Loucy (cell line): ENCODE measurements at regions not wholly inside any gene's neighbourhood (a gene's known extent, or its start where the extent isn't known, plus 50 kb on each side); places are given as distances from the start of the nearest gene placed in this dataset.
"Not testable (repeated sequence)": the region's sequence is repeated elsewhere in the genome, so short reads cannot be mapped to it uniquely, and the experiment has no call there.

Source experiments
- H2AFZ ChIP-seq: fragments of 200-600 bp; sonication (generic); 2 replicates; pipeline ENCODE4 v1.6.0; 2016; ENCODE audit warnings: antibody characterized with exemption, mild to moderate bottlenecking, low read length, moderate library complexity
- H3F3A ChIP-seq: fragments of 200-600 bp; 2 replicates; pipeline ENCODE4 v1.6.0; 2016; ENCODE audit warnings: antibody characterized with exemption, low read depth, mild to moderate bottlenecking
- H3K27me3 ChIP-seq: fragments of 200-600 bp; sonication (generic); 2 replicates; pipeline ENCODE4 v1.6.1; 2014; ENCODE audit warnings: low read length, mild to moderate bottlenecking; ENCODE audit not compliant: insufficient read depth, poor library complexity, severe bottlenecking
- H3K36me3 ChIP-seq: fragments of 200-600 bp; sonication (generic); 2 replicates; pipeline ENCODE4 v1.6.1; 2016; ENCODE audit warnings: low read length; ENCODE audit not compliant: insufficient read depth
- H3K4me1 ChIP-seq: fragments of 200-600 bp; sonication (generic); 2 replicates; pipeline ENCODE4 v1.5.1; 2014; ENCODE audit warnings: low read length, mild to moderate bottlenecking; ENCODE audit not compliant: insufficient read depth, poor library complexity, severe bottlenecking
- H3K4me2 ChIP-seq: fragments of 200-600 bp; sonication (generic); 2 replicates; pipeline ENCODE4 v1.6.0; 2014; ENCODE audit warnings: antibody characterized with exemption, low read length, low read depth, mild to moderate bottlenecking; ENCODE audit not compliant: poor library complexity, severe bottlenecking
- H3K4me3 ChIP-seq: fragments of 200-600 bp; sonication (generic); 2 replicates; pipeline ENCODE4 v1.5.1; 2014; ENCODE audit warnings: low read length, mild to moderate bottlenecking, mixed read lengths; ENCODE audit not compliant: poor library complexity, severe bottlenecking
- H3K79me2 ChIP-seq: fragments of 200-600 bp; sonication (generic); 2 replicates; pipeline ENCODE4 v1.6.1; 2014; ENCODE audit warnings: low read length; ENCODE audit not compliant: insufficient read depth
- H3K9ac ChIP-seq: fragments of 200-600 bp; sonication (generic); 2 replicates; pipeline ENCODE4 v1.6.0; 2014; ENCODE audit warnings: mild to moderate bottlenecking, low read depth, low read length, moderate library complexity; ENCODE audit not compliant: poor library complexity, severe bottlenecking
- H3K9me2 ChIP-seq: fragments of 200-600 bp; sonication (generic); replicated peaks from 2 replicates; pipeline ENCODE4 v1.6.1; 2016; ENCODE audit warnings: low read depth, low read length, mixed read lengths
- H3K9me3 ChIP-seq: fragments of 200-600 bp; sonication (generic); 2 replicates; pipeline ENCODE4 v1.6.1; 2014; ENCODE audit warnings: mild to moderate bottlenecking, antibody characterized with exemption, low read length, low read depth; ENCODE audit not compliant: insufficient read depth
- H4K20me1 ChIP-seq: fragments of 200-600 bp; sonication (generic); 2 replicates; pipeline ENCODE4 v1.6.0; 2014; ENCODE audit warnings: antibody characterized with exemption, low read length, mild to moderate bottlenecking; ENCODE audit not compliant: insufficient read depth, poor library complexity, severe bottlenecking
- CTCF ChIP-seq: fragments of 200-600 bp; sonication (generic); conservative IDR thresholded peaks from 2 replicates; pipeline ENCODE4 v1.5.1; 2014; ENCODE audit warnings: mild to moderate bottlenecking, antibody characterized with exemption, low read length
- EZH2phosphoT487 ChIP-seq: fragments of 200-600 bp; IDR thresholded peaks from 2 replicates; pipeline ENCODE4 v1.6.1; 2018; ENCODE audit warnings: antibody characterized with exemption, mild to moderate bottlenecking, moderate library complexity, borderline replicate concordance

- Histone ChIP-seq H3F3A (no peaks in the 10 kb centered on the region), H2AFZ (no peak overlapping the region), H3K36me3 (no peaks in the 10 kb centered on the region), H3K79me2 (no peaks in the 10 kb centered on the region), H4K20me1 (no peaks in the 10 kb centered on the region), H3K9ac (no peak overlapping the region), H3K4me1 (no peaks in the 10 kb centered on the region), H3K9me2 (0 out of 2 replicates have a peak, but pooled peaks cover 5% of the 10 kb centered on the region), H3K4me3 (no peak overlapping the region), H3K9me3 (no peaks in the 10 kb centered on the region), H3K27me3 (no peaks in the 10 kb centered on the region), H3K4me2 (no peak overlapping the region)
- no peak for TF ChIP-seq CTCF
- no peak for TF ChIP-seq EZH2phosphoT487
These were observed 505.3 kb downstream of the TTLL7 start for GRCh38 chr1:83493633-83494032.

GRCh38 chr1:83491930-83492329 lies 507.0 kb downstream of the TTLL7 start:
- Histone ChIP-seq H3K4me3 (no peak overlapping the region), H4K20me1 (no peaks in the 10 kb centered on the region), H3K36me3 (no peaks in the 10 kb centered on the region), H3K9ac (no peak overlapping the region), H3K4me2 (no peak overlapping the region), H3K4me1 (no peaks in the 10 kb centered on the region), H3F3A (no peaks in the 10 kb centered on the region), H3K9me2 (0 out of 2 replicates have a peak, but pooled peaks cover 5% of the 10 kb centered on the region), H2AFZ (no peak overlapping the region), H3K79me2 (no peaks in the 10 kb centered on the region), H3K9me3 (no peaks in the 10 kb centered on the region), H3K27me3 (no peaks in the 10 kb centered on the region)
- no peak for TF ChIP-seq CTCF
- no peak for TF ChIP-seq EZH2phosphoT487

GRCh38 chr1:83490988-83491387 lies 507.9 kb downstream of the TTLL7 start:
- H3K79me2 ChIP-seq, result no peaks in the 10 kb centered on the region
- no peak overlapping the region for H2AFZ ChIP-seq
- H3K36me3 ChIP-seq, result no peaks in the 10 kb centered on the region
- no peak overlapping the region for H3K4me3 ChIP-seq
- no peak overlapping the region for H3K4me2 ChIP-seq
- no peaks in the 10 kb centered on the region for H3K27me3 ChIP-seq
- H4K20me1 ChIP-seq, result no peaks in the 10 kb centered on the region
- H3K9ac ChIP-seq, result no peak overlapping the region
- no peaks in the 10 kb centered on the region for H3F3A ChIP-seq
- 0 out of 2 replicates have a peak, but pooled peaks cover 5% of the 10 kb centered on the region for H3K9me2 ChIP-seq
- TF ChIP-seq EZH2phosphoT487 (no peak), CTCF (no peak)
- no peaks in the 10 kb centered on the region for H3K4me1 ChIP-seq
- no peaks in the 10 kb centered on the region for H3K9me3 ChIP-seq

GRCh38 chr1:83488105-83488504 lies 510.8 kb downstream of the TTLL7 start:
- H3K4me3 ChIP-seq, H3K9me2 ChIP-seq, H4K20me1 ChIP-seq, H3F3A ChIP-seq, H3K4me2 ChIP-seq, H3K36me3 ChIP-seq, H3K9ac ChIP-seq, H3K79me2 ChIP-seq, H3K9me3 ChIP-seq, H2AFZ ChIP-seq, H3K4me1 ChIP-seq, H3K27me3 ChIP-seq: not testable (repeated sequence)

- not testable (repeated sequence) for H3K4me3 ChIP-seq, H3K27me3 ChIP-seq, H3K9ac ChIP-seq, H3K9me3 ChIP-seq, H3K4me1 ChIP-seq, H3K79me2 ChIP-seq, H2AFZ ChIP-seq, H3K9me2 ChIP-seq, H3K4me2 ChIP-seq, H3K36me3 ChIP-seq, H4K20me1 ChIP-seq, H3F3A ChIP-seq
These were observed 511.5 kb downstream of the TTLL7 start for GRCh38 chr1:83487460-83487859.
